ENCODE measurements at regions not wholly inside any gene's neighbourhood (a gene's known extent, or its start where the extent isn't known, plus 50 kb on each side); places are given as distances from the start of the nearest gene placed in this dataset.

DNA sequence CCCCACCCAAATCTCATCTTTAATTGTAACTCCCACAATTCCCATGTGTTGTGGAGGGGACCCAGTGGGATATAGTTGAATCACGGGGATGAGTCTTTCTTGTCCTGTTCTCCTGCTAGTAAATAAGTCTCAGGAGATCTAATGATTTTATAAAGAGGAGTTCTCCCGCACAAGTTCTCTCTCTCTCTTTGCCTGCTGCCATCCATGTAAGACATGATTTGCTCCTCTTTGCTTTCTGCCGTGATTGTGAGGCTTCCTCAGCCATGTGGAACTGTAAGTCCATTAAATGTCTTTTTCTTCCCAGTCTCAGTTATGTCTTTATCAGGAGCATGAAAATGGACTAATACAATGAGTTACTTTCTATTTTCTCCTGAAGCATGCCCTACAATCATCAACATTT, 1158.5 kb downstream of the CDH18 start:
- Histone ChIP-seq H3K4me1 (ENCODE audit: insufficient read depth) (no peaks in the 10 kb centered on the region), H4K20me1 (replicated peaks; ENCODE audit: insufficient read depth) (no peaks in the 10 kb centered on the region), H3K4me2 (no peak overlapping the region), H3K79me2 (replicated peaks; ENCODE audit: insufficient read depth) (no peaks in the 10 kb centered on the region), H2AFZ (no peak overlapping the region), H3K4me3 (no peak overlapping the region), H3F3A (replicated peaks; ENCODE audit: low read depth) (no peaks in the 10 kb centered on the region), H3K27me3 (ENCODE audit: insufficient read depth) (no peaks in the 10 kb centered on the region), H3K27ac (ENCODE audit: low read depth) (no peak overlapping the region), H3K9me2 (ENCODE audit: insufficient read depth) (no peaks in the 10 kb centered on the region), H3K36me3 (ENCODE audit: insufficient read depth) (no peaks in the 10 kb centered on the region)
- H3K4me1 Mint-ChIP-seq = peaks cover 3% of the 10 kb centered on the region; the same call in 1 of the 3 replicates
- no peak for TF ChIP-seq EZH2 (IDR thresholded peaks at IDR 0.05; ENCODE audit: low read depth, unreplicated experiment)
- no peak for TF ChIP-seq POLR2AphosphoS5 (IDR thresholded peaks at IDR 0.05; ENCODE audit: low read depth)
- TF ChIP-seq, protein P1, sequence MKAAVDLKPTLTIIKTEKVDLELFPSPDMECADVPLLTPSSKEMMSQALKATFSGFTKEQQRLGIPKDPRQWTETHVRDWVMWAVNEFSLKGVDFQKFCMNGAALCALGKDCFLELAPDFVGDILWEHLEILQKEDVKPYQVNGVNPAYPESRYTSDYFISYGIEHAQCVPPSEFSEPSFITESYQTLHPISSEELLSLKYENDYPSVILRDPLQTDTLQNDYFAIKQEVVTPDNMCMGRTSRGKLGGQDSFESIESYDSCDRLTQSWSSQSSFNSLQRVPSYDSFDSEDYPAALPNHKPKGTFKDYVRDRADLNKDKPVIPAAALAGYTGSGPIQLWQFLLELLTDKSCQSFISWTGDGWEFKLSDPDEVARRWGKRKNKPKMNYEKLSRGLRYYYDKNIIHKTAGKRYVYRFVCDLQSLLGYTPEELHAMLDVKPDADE (IDR thresholded peaks at IDR 0.05) = no peak
- no peak for TF ChIP-seq CREB1 (CRISPR knock-in tag; IDR thresholded peaks at IDR 0.05; ENCODE audit: low read depth)
- TF ChIP-seq ZNF331 (CRISPR knock-in tag; IDR thresholded peaks at IDR 0.05; ENCODE audit: low read depth) = no peak
- TF ChIP-seq, protein P2, sequence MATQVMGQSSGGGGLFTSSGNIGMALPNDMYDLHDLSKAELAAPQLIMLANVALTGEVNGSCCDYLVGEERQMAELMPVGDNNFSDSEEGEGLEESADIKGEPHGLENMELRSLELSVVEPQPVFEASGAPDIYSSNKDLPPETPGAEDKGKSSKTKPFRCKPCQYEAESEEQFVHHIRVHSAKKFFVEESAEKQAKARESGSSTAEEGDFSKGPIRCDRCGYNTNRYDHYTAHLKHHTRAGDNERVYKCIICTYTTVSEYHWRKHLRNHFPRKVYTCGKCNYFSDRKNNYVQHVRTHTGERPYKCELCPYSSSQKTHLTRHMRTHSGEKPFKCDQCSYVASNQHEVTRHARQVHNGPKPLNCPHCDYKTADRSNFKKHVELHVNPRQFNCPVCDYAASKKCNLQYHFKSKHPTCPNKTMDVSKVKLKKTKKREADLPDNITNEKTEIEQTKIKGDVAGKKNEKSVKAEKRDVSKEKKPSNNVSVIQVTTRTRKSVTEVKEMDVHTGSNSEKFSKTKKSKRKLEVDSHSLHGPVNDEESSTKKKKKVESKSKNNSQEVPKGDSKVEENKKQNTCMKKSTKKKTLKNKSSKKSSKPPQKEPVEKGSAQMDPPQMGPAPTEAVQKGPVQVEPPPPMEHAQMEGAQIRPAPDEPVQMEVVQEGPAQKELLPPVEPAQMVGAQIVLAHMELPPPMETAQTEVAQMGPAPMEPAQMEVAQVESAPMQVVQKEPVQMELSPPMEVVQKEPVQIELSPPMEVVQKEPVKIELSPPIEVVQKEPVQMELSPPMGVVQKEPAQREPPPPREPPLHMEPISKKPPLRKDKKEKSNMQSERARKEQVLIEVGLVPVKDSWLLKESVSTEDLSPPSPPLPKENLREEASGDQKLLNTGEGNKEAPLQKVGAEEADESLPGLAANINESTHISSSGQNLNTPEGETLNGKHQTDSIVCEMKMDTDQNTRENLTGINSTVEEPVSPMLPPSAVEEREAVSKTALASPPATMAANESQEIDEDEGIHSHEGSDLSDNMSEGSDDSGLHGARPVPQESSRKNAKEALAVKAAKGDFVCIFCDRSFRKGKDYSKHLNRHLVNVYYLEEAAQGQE (IDR thresholded peaks at IDR 0.05; ENCODE audit: unreplicated experiment) = no peak
- ATAC-seq (no peak), DNase-seq (ENCODE audit: low spot score) (no peak)
- H3K36me3 Mint-ChIP-seq (ENCODE audit: low read depth) = peaks cover 4% of the 10 kb centered on the region; the same call in 1 of the 3 replicates
- H3K4me3 Mint-ChIP-seq = no peak overlapping the region
- H3K27ac Mint-ChIP-seq = no peak overlapping the region
- no peaks in the 10 kb centered on the region for H3K27me3 Mint-ChIP-seq (ENCODE audit: insufficient read depth, low read depth, poor library complexity)
- H3K9me3 Mint-ChIP-seq = peaks cover 6% of the 10 kb centered on the region; the same call in 1 of the 3 replicates

DNA sequence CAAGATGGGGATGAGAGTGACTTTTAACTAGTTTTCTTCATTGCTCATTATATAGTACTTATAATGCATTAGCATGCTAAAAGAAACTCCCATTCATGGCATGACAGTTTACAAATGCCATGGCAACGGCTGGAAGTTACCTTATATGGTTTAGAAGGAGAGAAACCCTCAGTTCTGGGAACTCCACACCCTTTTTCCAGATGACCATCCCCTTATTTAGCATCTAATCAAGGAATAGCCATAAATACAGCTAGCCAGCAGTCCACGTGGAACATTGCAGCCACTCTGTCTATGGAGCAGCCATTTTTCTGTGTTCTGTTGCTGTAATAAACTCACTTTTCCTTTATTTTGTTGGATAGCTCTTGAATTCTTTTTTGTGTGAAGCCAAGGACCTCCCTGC, 1137.8 kb downstream of the CDH18 start:
- Histone ChIP-seq H3K4me1 (ENCODE audit: insufficient read depth) (no peaks in the 10 kb centered on the region; the same call in 1 of the 2 replicates), H3K27ac (ENCODE audit: low read depth) (peak overlapping the region; percentile 10; the same call in 1 of the 2 replicates), H3K9me2 (ENCODE audit: insufficient read depth) (no peaks in the 10 kb centered on the region), H3K4me2 (no peak overlapping the region), H3K27me3 (ENCODE audit: insufficient read depth) (no peaks in the 10 kb centered on the region), H3K4me3 (no peak overlapping the region), H3F3A (replicated peaks; ENCODE audit: low read depth) (no peaks in the 10 kb centered on the region), H4K20me1 (replicated peaks; ENCODE audit: insufficient read depth) (no peaks in the 10 kb centered on the region), H3K36me3 (ENCODE audit: insufficient read depth) (no peaks in the 10 kb centered on the region), H2AFZ (no peak overlapping the region), H3K79me2 (replicated peaks; ENCODE audit: insufficient read depth) (no peaks in the 10 kb centered on the region)
- Mint-ChIP-seq H3K9me3 (peaks cover 2% of the 10 kb centered on the region), H3K27ac (no peak overlapping the region), H3K27me3 (ENCODE audit: insufficient read depth, low read depth, poor library complexity) (no peaks in the 10 kb centered on the region), H3K36me3 (ENCODE audit: low read depth) (peaks cover 11% of the 10 kb centered on the region; the same call in 2 of the 3 replicates), H3K4me1 (peaks cover 4% of the 10 kb centered on the region; the same call in 1 of the 3 replicates), H3K4me3 (no peak overlapping the region)
- DNase-seq (ENCODE audit: low spot score) = peak; percentile 66
- ATAC-seq = peak; percentile 59
- TF ChIP-seq JUNB (IDR thresholded peaks at IDR 0.05; ENCODE audit: unreplicated experiment) (no peak), EZH2phosphoT487 (IDR thresholded peaks at IDR 0.05; ENCODE audit: unreplicated experiment) (no peak), ZNF114 (CRISPR knock-in tag; IDR thresholded peaks at IDR 0.05) (no peak), POLR2AphosphoS5 (IDR thresholded peaks at IDR 0.05; ENCODE audit: low read depth) (no peak), EZH2 (IDR thresholded peaks at IDR 0.05; ENCODE audit: low read depth, unreplicated experiment) (no peak), ZNF331 (CRISPR knock-in tag; IDR thresholded peaks at IDR 0.05; ENCODE audit: low read depth) (no peak), CREB1 (CRISPR knock-in tag; IDR thresholded peaks at IDR 0.05; ENCODE audit: low read depth) (no peak), STAT1 (IDR thresholded peaks at IDR 0.05; ENCODE audit: unreplicated experiment) (no peak)
- TF ChIP-seq, protein P1 (IDR thresholded peaks at IDR 0.05) = no peak
- TF ChIP-seq, protein P3, sequence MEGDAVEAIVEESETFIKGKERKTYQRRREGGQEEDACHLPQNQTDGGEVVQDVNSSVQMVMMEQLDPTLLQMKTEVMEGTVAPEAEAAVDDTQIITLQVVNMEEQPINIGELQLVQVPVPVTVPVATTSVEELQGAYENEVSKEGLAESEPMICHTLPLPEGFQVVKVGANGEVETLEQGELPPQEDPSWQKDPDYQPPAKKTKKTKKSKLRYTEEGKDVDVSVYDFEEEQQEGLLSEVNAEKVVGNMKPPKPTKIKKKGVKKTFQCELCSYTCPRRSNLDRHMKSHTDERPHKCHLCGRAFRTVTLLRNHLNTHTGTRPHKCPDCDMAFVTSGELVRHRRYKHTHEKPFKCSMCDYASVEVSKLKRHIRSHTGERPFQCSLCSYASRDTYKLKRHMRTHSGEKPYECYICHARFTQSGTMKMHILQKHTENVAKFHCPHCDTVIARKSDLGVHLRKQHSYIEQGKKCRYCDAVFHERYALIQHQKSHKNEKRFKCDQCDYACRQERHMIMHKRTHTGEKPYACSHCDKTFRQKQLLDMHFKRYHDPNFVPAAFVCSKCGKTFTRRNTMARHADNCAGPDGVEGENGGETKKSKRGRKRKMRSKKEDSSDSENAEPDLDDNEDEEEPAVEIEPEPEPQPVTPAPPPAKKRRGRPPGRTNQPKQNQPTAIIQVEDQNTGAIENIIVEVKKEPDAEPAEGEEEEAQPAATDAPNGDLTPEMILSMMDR (conservative IDR thresholded peaks at IDR 0.05; ENCODE audit: low read depth in 2 of 2) = no peak
- TF ChIP-seq, protein P2 (IDR thresholded peaks at IDR 0.05; ENCODE audit: unreplicated experiment) = no peak
